Astrocyte of the cerebellum (primary cell): ENCODE measurements at regions not wholly inside any gene's neighbourhood (a gene's known extent, or its start where the extent isn't known, plus 50 kb on each side); places are given as distances from the start of the nearest gene placed in this dataset.

Source experiments
- DNase-seq: peaks from one replicate; pipeline ENCODE4 v3.0.0-alpha.2; 2011; ENCODE audit warnings: low read depth
- H3K4me3 ChIP-seq: 2 replicates; pipeline ENCODE4 v1.5.1; 2011; ENCODE audit warnings: mild to moderate bottlenecking, low read depth, low read length, moderate library complexity
- CTCF ChIP-seq: IDR thresholded peaks from 2 replicates; pipeline ENCODE4 v1.5.1; 2012; ENCODE audit warnings: low read length, low read depth, moderate library complexity, mild to moderate bottlenecking; ENCODE audit errors: missing control alignments
- in situ Hi-C: cut with HindIII; loops from 2 replicates; pipeline ENCODE4 v1.10.0; 2017; ENCODE audit warnings: low sequenced_read_pairs

- in situ Hi-C loops = no loop called here
- no peak for DNase-seq
- H3K4me3 ChIP-seq = no peak overlapping the region
- no peak for TF ChIP-seq CTCF
Observed at GRCh38 chr3:150300852-150301517, 107.1 kb upstream of the TSC22D2 start.

GRCh38 chr3:150300388-150300787 lies 107.7 kb upstream of the TSC22D2 start:
- no peak for DNase-seq
- no peak for TF ChIP-seq CTCF
- in situ Hi-C loops = no loop called here
- H3K4me3 ChIP-seq = no peak overlapping the region

- in situ Hi-C loops = no loop called here
- peak; percentile 64 for DNase-seq
Observed at GRCh38 chr3:150299201-150299600, 108.9 kb upstream of the TSC22D2 start.

GRCh38 chr3:150296966-150297365 lies 111.1 kb upstream of the TSC22D2 start:
- in situ Hi-C loops = no loop called here
- H3K4me3 ChIP-seq = no peak overlapping the region
- no peak for TF ChIP-seq CTCF
- DNase-seq = no peak

More at GRCh38 chr3:150299201-150299600, 108.9 kb upstream of the TSC22D2 start:
- TF ChIP-seq CTCF = no peak
- H3K4me3 ChIP-seq = no peak overlapping the region

- in situ Hi-C loops = no loop called here
- TF ChIP-seq CTCF = no peak
- no peak for DNase-seq
- no peak overlapping the region for H3K4me3 ChIP-seq
Observed at GRCh38 chr3:150296123-150296735, 111.9 kb upstream of the TSC22D2 start.

GRCh38 chr3:150293401-150294001 lies 114.6 kb upstream of the TSC22D2 start:
- TF ChIP-seq CTCF = no peak
- peak; percentile 96 for DNase-seq
- no peak overlapping the region for H3K4me3 ChIP-seq
- in situ Hi-C loops = no loop called here
